Parathyroid adenoma (tissue), 2 donors: ENCODE measurements at regions not wholly inside any gene's neighbourhood (a gene's known extent, or its start where the extent isn't known, plus 50 kb on each side); places are given as distances from the start of the nearest gene placed in this dataset.

Experiments used
- H2AFZ ChIP-seq: fragments of 300-600 bp; sonication (generic); one replicate; pipeline ENCODE4 v1.7.0; 2017; ENCODE audit warnings: antibody characterized with exemption, mild to moderate bottlenecking
- H3K27ac ChIP-seq: fragments of 300-600 bp; sonication (generic); one replicate; pipeline ENCODE4 v1.7.0; 2017
- H3K27me3 ChIP-seq: fragments of 300-600 bp; sonication (generic); one replicate; pipeline ENCODE4 v1.7.0; 2017; ENCODE audit warnings: low read length; ENCODE audit not compliant: control insufficient read depth, insufficient read depth
- H3K36me3 ChIP-seq: fragments of 300-600 bp; sonication (generic); one replicate; pipeline ENCODE4 v1.7.0; 2017; ENCODE audit warnings: low read length; ENCODE audit not compliant: control insufficient read depth, insufficient read depth
- H3K4me1 ChIP-seq: fragments of 300-600 bp; sonication (generic); one replicate; pipeline ENCODE4 v1.7.0; 2017; ENCODE audit warnings: control low read depth
- H3K4me2 ChIP-seq: fragments of 300-600 bp; sonication (generic); one replicate; pipeline ENCODE4 v1.7.0; 2017; ENCODE audit warnings: low read length
- H3K4me3 ChIP-seq: fragments of 300-600 bp; sonication (generic); one replicate; pipeline ENCODE4 v1.7.0; 2017; ENCODE audit warnings: low read depth, low read length
- H3K79me2 ChIP-seq: fragments of 300-600 bp; sonication (generic); one replicate; pipeline ENCODE4 v1.7.0; 2017; ENCODE audit warnings: control low read depth
- H3K9ac ChIP-seq: fragments of 300-600 bp; sonication (generic); one replicate; pipeline ENCODE4 v1.7.0; 2017; ENCODE audit warnings: mild to moderate bottlenecking
- H3K9me3 ChIP-seq: fragments of 300-600 bp; sonication (generic); one replicate; pipeline ENCODE4 v1.7.0; 2017; ENCODE audit warnings: low read length; ENCODE audit not compliant: control insufficient read depth
- CTCF ChIP-seq: fragments of 300-600 bp; sonication (generic); IDR thresholded peaks from one replicate; pipeline ENCODE4 v1.7.0; 2017; ENCODE audit warnings: antibody characterized with exemption, mild to moderate bottlenecking
- donor health status: primary hyperparathyroidism.

GRCh38 chr9:116088396-116088795 lies 65.2 kb upstream of the PAPPA start:
- no peaks in the 10 kb centered on the region for H3K27me3 ChIP-seq
- no peak overlapping the region for H3K27ac ChIP-seq
- H3K79me2 ChIP-seq, result no peaks in the 10 kb centered on the region
- TF ChIP-seq CTCF, result no peak
- no peak overlapping the region for H3K4me2 ChIP-seq
- H3K4me3 ChIP-seq, result no peak overlapping the region
- no peaks in the 10 kb centered on the region for H3K9me3 ChIP-seq
- no peaks in the 10 kb centered on the region for H3K36me3 ChIP-seq
- H3K4me1 ChIP-seq, result no peaks in the 10 kb centered on the region
- no peak overlapping the region for H2AFZ ChIP-seq
- H3K9ac ChIP-seq, result no peak overlapping the region

- no peak overlapping the region for H3K9ac ChIP-seq
- H3K4me1 ChIP-seq, result no peaks in the 10 kb centered on the region
- no peak overlapping the region for H3K27ac ChIP-seq
- H3K9me3 ChIP-seq, result no peaks in the 10 kb centered on the region
- no peak overlapping the region for H3K4me2 ChIP-seq
- H2AFZ ChIP-seq, result no peak overlapping the region
- no peaks in the 10 kb centered on the region for H3K27me3 ChIP-seq
- H3K36me3 ChIP-seq, result no peaks in the 10 kb centered on the region
- no peaks in the 10 kb centered on the region for H3K79me2 ChIP-seq
- H3K4me3 ChIP-seq, result no peak overlapping the region
- TF ChIP-seq CTCF, result no peak
These were observed 63.4 kb upstream of the PAPPA start for GRCh38 chr9:116090030-116090770.

- Histone ChIP-seq H3K4me1 (no peaks in the 10 kb centered on the region), H3K9me3 (no peaks in the 10 kb centered on the region), H3K4me3 (no peak overlapping the region), H3K27me3 (no peaks in the 10 kb centered on the region), H2AFZ (no peak overlapping the region), H3K27ac (no peak overlapping the region), H3K36me3 (no peaks in the 10 kb centered on the region), H3K4me2 (no peak overlapping the region), H3K9ac (no peak overlapping the region), H3K79me2 (no peaks in the 10 kb centered on the region)
- no peak for TF ChIP-seq CTCF
These were observed 58.7 kb upstream of the PAPPA start for GRCh38 chr9:116094846-116095245.

- no peaks in the 10 kb centered on the region for H3K79me2 ChIP-seq
- H3K9ac ChIP-seq, result no peak overlapping the region
- no peak overlapping the region for H3K4me2 ChIP-seq
- no peak overlapping the region for H2AFZ ChIP-seq
- no peaks in the 10 kb centered on the region for H3K4me1 ChIP-seq
- no peaks in the 10 kb centered on the region for H3K9me3 ChIP-seq
- TF ChIP-seq CTCF, result no peak
- H3K36me3 ChIP-seq, result no peaks in the 10 kb centered on the region
- no peaks in the 10 kb centered on the region for H3K27me3 ChIP-seq
- no peak overlapping the region for H3K27ac ChIP-seq
- H3K4me3 ChIP-seq, result no peak overlapping the region
These were observed 58.2 kb upstream of the PAPPA start for GRCh38 chr9:116095403-116095802.

- H2AFZ ChIP-seq, result no peak overlapping the region
- H3K27me3 ChIP-seq, result no peaks in the 10 kb centered on the region
- H3K4me2 ChIP-seq, result no peak overlapping the region
- H3K9me3 ChIP-seq, result no peaks in the 10 kb centered on the region
- H3K4me1 ChIP-seq, result no peaks in the 10 kb centered on the region
- no peak overlapping the region for H3K9ac ChIP-seq
- no peaks in the 10 kb centered on the region for H3K36me3 ChIP-seq
- H3K4me3 ChIP-seq, result no peak overlapping the region
- H3K79me2 ChIP-seq, result no peaks in the 10 kb centered on the region
- TF ChIP-seq CTCF, result no peak
- no peak overlapping the region for H3K27ac ChIP-seq
These were observed 57.5 kb upstream of the PAPPA start for GRCh38 chr9:116096046-116096445.
